HUES6 (cell line): ENCODE measurements at regions not wholly inside any gene's neighbourhood (a gene's known extent, or its start where the extent isn't known, plus 50 kb on each side); places are given as distances from the start of the nearest gene placed in this dataset.

ENCODE experiments used
- H3K27ac ChIP-seq: 2 replicates; pipeline ENCODE4 v1.7.0; 2013; ENCODE audit warnings: low read depth, mild to moderate bottlenecking, low read length, inconsistent platforms
- H3K27me3 ChIP-seq: 2 replicates; pipeline ENCODE4 v1.6.1; 2013; ENCODE audit warnings: low read length; ENCODE audit not compliant: control insufficient read depth, insufficient read depth
- H3K36me3 ChIP-seq: 2 replicates; pipeline ENCODE4 v1.6.1; 2013; ENCODE audit warnings: low read length; ENCODE audit not compliant: control insufficient read depth, insufficient read depth
- H3K4me1 ChIP-seq: 2 replicates; pipeline ENCODE4 v1.6.1; 2013; ENCODE audit warnings: low read length; ENCODE audit not compliant: control insufficient read depth, insufficient read depth
- H3K4me3 ChIP-seq: 2 replicates; pipeline ENCODE4 v1.5.1; 2013; ENCODE audit warnings: low read depth, low read length
- H3K9ac ChIP-seq: one replicate; pipeline ENCODE4 v1.6.1; 2013; ENCODE audit warnings: mild to moderate bottlenecking, low read length
- H3K9me3 ChIP-seq: 2 replicates; pipeline ENCODE4 v1.6.1; 2013; ENCODE audit warnings: low read depth, low read length; ENCODE audit not compliant: control insufficient read depth, insufficient read depth

- Histone ChIP-seq H3K4me3 (no peak overlapping the region), H3K9me3 (no peaks in the 10 kb centered on the region), H3K4me1 (no peaks in the 10 kb centered on the region; the same call in 1 of the 2 replicates), H3K36me3 (no peaks in the 10 kb centered on the region), H3K9ac (no peak overlapping the region), H3K27me3 (no peaks in the 10 kb centered on the region), H3K27ac (no peak overlapping the region)
Measured at GRCh38 chr2:3008561-3008960, 369.1 kb downstream of the EIPR1 start.

GRCh38 chr2:3007135-3007534, 370.5 kb downstream of the EIPR1 start:
- no peaks in the 10 kb centered on the region for H3K27me3 ChIP-seq
- no peak overlapping the region for H3K9ac ChIP-seq
- H3K4me1 ChIP-seq, result no peaks in the 10 kb centered on the region; the same call in 1 of the 2 replicates
- H3K27ac ChIP-seq, result no peak overlapping the region
- no peaks in the 10 kb centered on the region for H3K36me3 ChIP-seq
- no peak overlapping the region for H3K4me3 ChIP-seq
- no peaks in the 10 kb centered on the region for H3K9me3 ChIP-seq

DNA sequence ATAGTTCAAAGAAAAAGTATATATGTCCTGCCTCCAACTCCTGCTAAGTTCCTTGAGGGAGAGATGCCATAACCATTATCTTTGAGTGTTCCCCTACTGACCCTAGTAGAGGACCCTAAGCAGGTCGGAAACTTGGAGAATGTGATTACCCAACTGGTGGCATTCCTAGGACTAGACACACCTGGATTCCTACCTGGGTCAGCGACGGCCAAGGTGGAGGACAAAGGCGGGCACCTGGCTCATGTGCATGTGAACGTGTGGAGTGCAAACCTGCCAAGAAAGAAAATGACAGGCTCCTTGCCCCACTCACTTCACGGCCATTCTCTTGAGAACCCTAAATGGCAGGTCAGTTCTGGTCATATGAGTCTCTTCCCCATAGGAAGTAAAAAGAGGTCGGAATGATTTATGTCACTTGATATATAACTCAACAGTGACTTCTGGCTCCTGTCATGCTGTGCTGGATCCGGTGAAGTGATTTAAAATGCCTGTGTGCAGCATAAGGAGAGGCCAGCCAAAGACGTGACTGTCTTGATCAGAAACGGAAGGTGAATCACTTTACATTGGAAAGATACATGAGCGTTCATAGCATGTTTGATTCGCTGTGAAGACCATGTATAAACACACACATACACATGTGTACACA, 371.6 kb downstream of the EIPR1 start:
- Histone ChIP-seq H3K27me3 (no peaks in the 10 kb centered on the region), H3K27ac (no peak overlapping the region), H3K36me3 (no peaks in the 10 kb centered on the region), H3K4me1 (no peaks in the 10 kb centered on the region; the same call in 1 of the 2 replicates), H3K9me3 (no peaks in the 10 kb centered on the region), H3K4me3 (no peak overlapping the region), H3K9ac (no peak overlapping the region)

DNA sequence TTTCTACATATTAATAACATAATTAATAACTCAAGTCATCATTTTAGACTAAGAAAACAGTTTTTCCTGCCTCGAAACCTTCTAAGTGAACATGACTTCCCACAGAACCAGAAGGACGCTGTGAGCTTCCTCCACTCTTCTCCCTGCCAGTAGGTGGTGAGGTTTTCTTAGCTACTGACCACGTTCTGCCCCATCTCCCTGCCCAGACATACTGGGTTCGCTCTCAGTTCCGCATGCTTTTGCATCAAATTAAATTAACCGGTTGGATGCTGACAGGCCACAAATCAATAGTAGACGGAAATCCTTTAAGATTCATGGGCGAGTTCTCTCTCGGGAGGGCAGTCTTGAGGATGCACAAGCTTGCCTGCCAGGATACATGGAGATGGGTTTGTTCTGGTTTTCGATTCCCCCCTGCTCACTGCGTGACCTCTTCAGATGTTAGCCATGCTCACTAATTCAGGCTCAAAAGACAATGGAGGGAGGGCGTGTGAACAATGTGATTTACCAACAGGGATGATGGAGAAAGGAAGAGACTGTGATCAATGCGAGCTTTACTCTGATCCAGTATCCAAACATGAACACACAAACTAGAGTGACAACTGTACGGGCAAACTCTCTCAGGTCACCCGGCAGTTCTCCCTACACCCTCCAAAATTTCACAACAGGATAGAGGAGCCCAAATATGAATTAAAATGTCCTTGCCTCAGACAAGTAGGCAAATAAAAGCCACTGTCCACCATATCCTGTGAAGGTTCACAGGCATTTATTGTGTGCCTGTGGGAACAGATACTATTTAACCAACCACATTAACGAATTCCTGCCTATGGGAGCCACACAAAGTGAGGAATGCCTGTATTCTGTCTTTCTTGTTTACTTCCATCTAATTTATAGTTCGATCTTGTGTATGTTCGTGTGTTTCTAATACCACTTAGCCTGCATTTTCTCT, 375.7 kb downstream of the EIPR1 start:
- Histone ChIP-seq H3K4me1 (no peaks in the 10 kb centered on the region; the same call in 1 of the 2 replicates), H3K36me3 (no peaks in the 10 kb centered on the region), H3K27ac (no peak overlapping the region), H3K27me3 (no peaks in the 10 kb centered on the region), H3K9ac (no peak overlapping the region), H3K4me3 (no peak overlapping the region), H3K9me3 (no peaks in the 10 kb centered on the region)

- Histone ChIP-seq H3K4me1 (no peaks in the 10 kb centered on the region; the same call in 1 of the 2 replicates), H3K9ac (no peak overlapping the region), H3K36me3 (no peaks in the 10 kb centered on the region), H3K27ac (no peak overlapping the region), H3K4me3 (no peak overlapping the region), H3K27me3 (no peaks in the 10 kb centered on the region), H3K9me3 (no peaks in the 10 kb centered on the region)
Measured at GRCh38 chr2:3000968-3001367, 376.6 kb downstream of the EIPR1 start.

- H3K4me3 ChIP-seq, result no peak overlapping the region
- no peak overlapping the region for H3K27ac ChIP-seq
- H3K9me3 ChIP-seq, result no peaks in the 10 kb centered on the region
Measured at GRCh38 chr2:3000125-3000524, 377.5 kb downstream of the EIPR1 start.

DNA sequence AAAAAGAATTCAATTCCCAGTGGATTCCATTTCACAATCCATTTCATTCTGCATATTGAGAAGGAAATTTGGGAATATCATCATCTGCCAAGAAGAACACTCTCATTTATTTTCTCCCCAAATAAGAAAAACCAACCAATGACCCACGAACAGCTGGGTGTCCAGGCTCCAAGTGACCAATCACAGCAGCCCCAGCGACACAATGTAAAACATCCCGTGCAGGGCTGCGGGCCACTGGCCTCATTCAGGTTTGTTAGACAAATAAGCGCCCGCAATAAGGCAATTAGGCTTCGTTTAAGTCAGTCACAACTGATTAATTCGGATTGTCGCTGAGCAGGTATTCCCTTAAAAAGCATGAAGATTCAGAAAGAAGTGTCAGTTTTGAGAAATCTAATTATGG, 378.6 kb downstream of the EIPR1 start:
- H3K4me3 ChIP-seq, result no peak overlapping the region

More at GRCh38 chr2:3000125-3000524, 377.5 kb downstream of the EIPR1 start:
- H3K27me3 ChIP-seq, result no peaks in the 10 kb centered on the region
- no peaks in the 10 kb centered on the region; the same call in 1 of the 2 replicates for H3K4me1 ChIP-seq
- no peaks in the 10 kb centered on the region for H3K36me3 ChIP-seq
- H3K9ac ChIP-seq, result no peak overlapping the region

DNA sequence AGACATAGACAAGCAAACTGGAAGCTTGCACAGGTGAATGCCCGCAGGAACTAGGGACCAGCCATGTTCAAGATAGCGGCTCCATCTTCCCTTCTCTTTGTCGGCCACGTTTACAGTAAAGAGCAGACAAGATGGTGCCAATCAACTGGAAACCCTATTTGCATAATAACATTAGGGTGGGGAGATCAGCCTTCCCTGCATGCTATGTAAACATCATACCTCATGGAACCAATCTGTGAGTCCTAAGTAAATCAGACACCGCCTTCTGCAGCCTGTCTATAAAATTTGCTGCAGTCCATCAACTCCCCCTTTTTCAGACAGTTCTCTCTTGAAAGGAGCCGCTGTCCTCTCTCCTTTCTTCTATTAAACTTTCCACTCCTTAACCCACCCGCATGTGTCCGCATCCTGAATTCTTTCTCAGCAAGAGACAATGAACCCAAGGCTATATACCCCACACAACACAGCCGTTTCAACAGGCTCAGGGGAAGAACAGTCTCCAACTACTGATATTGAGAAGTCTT, 384.4 kb downstream of the EIPR1 start:
- no peaks in the 10 kb centered on the region for H3K36me3 ChIP-seq
- H3K9me3 ChIP-seq, result peaks cover 3% of the 10 kb centered on the region
- no peaks in the 10 kb centered on the region for H3K4me1 ChIP-seq
- no peak overlapping the region for H3K27ac ChIP-seq
- no peaks in the 10 kb centered on the region for H3K27me3 ChIP-seq
- H3K4me3 ChIP-seq, result no peak overlapping the region
- no peak overlapping the region for H3K9ac ChIP-seq

More for the DNA sequence above, 378.6 kb downstream of the EIPR1 start:
- no peak overlapping the region for H3K9ac ChIP-seq
- H3K9me3 ChIP-seq, result no peaks in the 10 kb centered on the region
- no peaks in the 10 kb centered on the region for H3K36me3 ChIP-seq
- H3K27me3 ChIP-seq, result no peaks in the 10 kb centered on the region
- no peaks in the 10 kb centered on the region for H3K4me1 ChIP-seq
- no peak overlapping the region for H3K27ac ChIP-seq

DNA sequence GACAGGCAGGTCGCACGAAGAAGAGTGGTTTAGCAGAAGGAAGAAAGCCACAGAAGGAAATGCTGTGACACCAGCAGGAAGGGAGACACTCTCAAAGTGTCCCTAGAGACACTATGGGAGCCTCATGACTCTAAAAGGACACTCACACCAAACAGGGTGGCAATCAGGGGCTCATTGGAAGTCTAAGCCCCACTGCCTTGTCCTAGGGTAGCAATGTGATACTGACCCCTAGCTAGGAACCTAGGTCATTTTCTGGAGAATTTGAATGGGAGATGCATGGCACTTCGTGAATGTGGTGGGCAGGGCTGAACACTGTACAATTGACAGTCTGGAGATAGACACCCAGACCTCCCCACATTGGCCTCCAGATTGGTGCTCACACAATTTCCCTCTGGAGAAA, 385.0 kb downstream of the EIPR1 start:
- Histone ChIP-seq H3K27me3 (no peaks in the 10 kb centered on the region), H3K4me3 (no peak overlapping the region), H3K9me3 (peaks cover 6% of the 10 kb centered on the region), H3K9ac (no peak overlapping the region), H3K27ac (no peak overlapping the region), H3K4me1 (no peaks in the 10 kb centered on the region), H3K36me3 (no peaks in the 10 kb centered on the region)

DNA sequence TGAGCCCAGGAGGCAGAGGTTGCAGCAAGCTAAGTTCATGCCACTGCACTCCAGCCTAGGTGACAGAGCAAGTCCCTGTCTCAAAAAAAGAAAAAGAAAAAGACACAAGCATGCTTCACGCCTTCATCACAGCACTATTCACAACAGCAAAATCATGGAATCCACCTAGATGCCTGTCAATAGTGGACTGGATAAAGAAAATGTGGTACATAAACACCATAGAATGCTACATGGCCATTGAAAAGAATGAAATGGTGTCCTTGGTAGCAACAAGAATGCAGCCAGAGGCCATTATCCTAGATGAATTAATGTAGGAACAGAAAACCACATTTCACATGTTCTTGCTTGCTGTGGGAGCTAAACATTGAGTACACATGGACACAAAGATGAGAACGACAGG, 392.6 kb downstream of the EIPR1 start:
- H3K27ac ChIP-seq, result no peak overlapping the region
- no peaks in the 10 kb centered on the region for H3K27me3 ChIP-seq
- peaks cover 6% of the 10 kb centered on the region for H3K9me3 ChIP-seq
- H3K9ac ChIP-seq, result no peak overlapping the region
- H3K36me3 ChIP-seq, result no peaks in the 10 kb centered on the region
- H3K4me1 ChIP-seq, result no peaks in the 10 kb centered on the region
- H3K4me3 ChIP-seq, result no peak overlapping the region

GRCh38 chr2:2981000-2981399, 396.6 kb downstream of the EIPR1 start:
- no peak overlapping the region for H3K9ac ChIP-seq
- H3K4me1 ChIP-seq, result no peaks in the 10 kb centered on the region
- peaks cover 3% of the 10 kb centered on the region; the same call in 1 of the 2 replicates for H3K9me3 ChIP-seq
- no peaks in the 10 kb centered on the region for H3K27me3 ChIP-seq
- no peak overlapping the region for H3K4me3 ChIP-seq
- no peak overlapping the region for H3K27ac ChIP-seq
- H3K36me3 ChIP-seq, result no peaks in the 10 kb centered on the region
